ENCODE measurements at regions not wholly inside any gene's neighbourhood (a gene's known extent, or its start where the extent isn't known, plus 50 kb on each side); places are given as distances from the start of the nearest gene placed in this dataset.

- TF ChIP-seq POLR2A (IDR thresholded peaks at IDR 0.05) = no peak
- TF ChIP-seq CTCF (IDR thresholded peaks at IDR 0.05) = no peak
- WGBS, 4 donors = 40 to 53% (median 45%) methylated on average over 8 of the region's 8 CpGs
- intact Hi-C loops (cut with DNase I) = no loop called here
- Histone ChIP-seq H3K9me3 (no peaks in the 10 kb centered on the region), H3K36me3 (no peaks in the 10 kb centered on the region), H3K4me1 (no peaks in the 10 kb centered on the region), H3K27ac (no peak overlapping the region), H3K27me3 (peaks cover 0 to 40% (median 0%) of the 10 kb centered on the region in 9 donors), H3K4me3 (no peak overlapping the region)
- DNase-seq = no peak
- ATAC-seq = no peak
Measured at GRCh38 chr17:36778448-36778847, 158.8 kb upstream of the LHX1 start.

GRCh38 chr17:36779550-36779949, 157.7 kb upstream of the LHX1 start:
- ATAC-seq (no peak), DNase-seq (no peak)
- intact Hi-C loops (cut with DNase I) = no loop called here
- Histone ChIP-seq H3K4me1 (no peaks in the 10 kb centered on the region), H3K9me3 (no peaks in the 10 kb centered on the region), H3K27ac (no peak overlapping the region), H3K27me3 (peaks cover 0 to 48% (median 3%) of the 10 kb centered on the region in 9 donors), H3K4me3 (no peak overlapping the region), H3K36me3 (no peaks in the 10 kb centered on the region)
- TF ChIP-seq POLR2A (IDR thresholded peaks at IDR 0.05) = no peak
- 90 to 96% (median 95%) methylated on average over 2 of the region's 2 CpGs for WGBS, 4 donors

GRCh38 chr17:36784633-36785032, 152.6 kb upstream of the LHX1 start:
- DNase-seq (no peak), ATAC-seq (no peak)
- Histone ChIP-seq H3K9me3 (peaks cover 0 to 2% (median 0%) of the 10 kb centered on the region in 12 donors), H3K36me3 (no peaks in the 10 kb centered on the region), H3K4me3 (no peak overlapping the region), H3K4me1 (no peaks in the 10 kb centered on the region), H3K27me3 (peaks cover 0 to 63% (median 5%) of the 10 kb centered on the region in 9 donors), H3K27ac (no peak overlapping the region)
- TF ChIP-seq POLR2A (IDR thresholded peaks at IDR 0.05) = no peak
- TF ChIP-seq CTCF (IDR thresholded peaks at IDR 0.05) = no peak
- intact Hi-C loops (cut with DNase I) = no loop called here
- 67 to 79% (median 71%) methylated on average over 1 of the region's 1 CpG for WGBS, 4 donors

- intact Hi-C loops (cut with DNase I) = no loop called here
- ATAC-seq = no peak
- 63 to 70% (median 66%) methylated on average over 2 of the region's 2 CpGs for WGBS, 4 donors
Measured at GRCh38 chr17:36786867-36787266, 150.4 kb upstream of the LHX1 start.

More at GRCh38 chr17:36786867-36787266, 150.4 kb upstream of the LHX1 start:
- no peaks in the 10 kb centered on the region for H3K36me3 ChIP-seq
- H3K4me1 ChIP-seq = no peaks in the 10 kb centered on the region
- peaks cover 0 to 66% (median 17%) of the 10 kb centered on the region in 9 donors for H3K27me3 ChIP-seq
- H3K9me3 ChIP-seq = peaks cover 0 to 2% (median 0%) of the 10 kb centered on the region in 12 donors
- no peak overlapping the region for H3K4me3 ChIP-seq
- no peak overlapping the region for H3K27ac ChIP-seq
- DNase-seq = no peak
- TF ChIP-seq POLR2A (IDR thresholded peaks at IDR 0.05) (no peak), CTCF (IDR thresholded peaks at IDR 0.05) (no peak)
